ENCODE measurements at regions not wholly inside any gene's neighbourhood (a gene's known extent, or its start where the extent isn't known, plus 50 kb on each side); places are given as distances from the start of the nearest gene placed in this dataset.

GRCh38 chr5:29780401-29780800 is 1413.1 kb upstream of the CDH6 start:
- H3K79me2 ChIP-seq (ENCODE audit: insufficient read depth, low read depth, low read length): no peaks in the 10 kb centered on the region
- H3K4me2 ChIP-seq (ENCODE audit: low read length): no peak overlapping the region
- intact Hi-C loops (cut with micrococcal nuclease; ENCODE audit: unreplicated experiment): no loop called here
- H3K27ac ChIP-seq (ENCODE audit: low read depth, low read length, poor library complexity, severe bottlenecking): no peak overlapping the region
- H3K4me3 ChIP-seq (ENCODE audit: low read depth, low read length, poor library complexity, severe bottlenecking): no peak overlapping the region
- TF ChIP-seq CTCF (conservative IDR thresholded peaks at IDR 0.05; ENCODE audit: low read length) (no peak), EZH2phosphoT487 (IDR thresholded peaks at IDR 0.05; ENCODE audit: borderline replicate concordance, low read depth, low read length) (no peak)
- no peaks in the 10 kb centered on the region for H3K4me1 ChIP-seq (ENCODE audit: insufficient read depth, low read length, poor library complexity, severe bottlenecking)
- H3K9me2 ChIP-seq (ENCODE audit: insufficient read depth, low read length): no peaks in the 10 kb centered on the region
- DNase-seq (ENCODE audit: low spot score): no peak
- H4K20me1 ChIP-seq (ENCODE audit: insufficient read depth, low read length): no peaks in the 10 kb centered on the region
- no peaks in the 10 kb centered on the region for H3K9me3 ChIP-seq (ENCODE audit: low read length)
- CTCF ChIA-PET (ENCODE audit: unreplicated experiment): no interaction called here
- H3K36me3 ChIP-seq (ENCODE audit: insufficient read depth, low read length): no peaks in the 10 kb centered on the region
- H2AFZ ChIP-seq (ENCODE audit: low read length): no peak overlapping the region
- POLR2A ChIA-PET: no interaction called here
- BruUV-seq (replicated peaks): no TSS peak

GRCh38 chr5:29779141-29779540 is 1414.3 kb upstream of the CDH6 start:
- BruUV-seq (replicated peaks): no TSS peak

GRCh38 chr5:29777373-29777772 is 1416.1 kb upstream of the CDH6 start:
- no peak overlapping the region for H3K4me2 ChIP-seq (ENCODE audit: low read length)
- ChIA-PET POLR2A (no interaction called here), CTCF (ENCODE audit: unreplicated experiment) (no interaction called here)

More at GRCh38 chr5:29779141-29779540, 1414.3 kb upstream of the CDH6 start:
- Histone ChIP-seq H3K27ac (ENCODE audit: low read depth, low read length, poor library complexity, severe bottlenecking) (no peak overlapping the region), H3K4me3 (ENCODE audit: low read depth, low read length, poor library complexity, severe bottlenecking) (no peak overlapping the region), H3K4me2 (ENCODE audit: low read length) (no peak overlapping the region), H3K9me3 (ENCODE audit: low read length) (no peaks in the 10 kb centered on the region), H3K9me2 (ENCODE audit: insufficient read depth, low read length) (no peaks in the 10 kb centered on the region), H3K4me1 (ENCODE audit: insufficient read depth, low read length, poor library complexity, severe bottlenecking) (no peaks in the 10 kb centered on the region), H4K20me1 (ENCODE audit: insufficient read depth, low read length) (no peaks in the 10 kb centered on the region), H2AFZ (ENCODE audit: low read length) (no peak overlapping the region), H3K36me3 (ENCODE audit: insufficient read depth, low read length) (no peaks in the 10 kb centered on the region), H3K79me2 (ENCODE audit: insufficient read depth, low read depth, low read length) (no peaks in the 10 kb centered on the region)
- CTCF ChIA-PET (ENCODE audit: unreplicated experiment): no interaction called here
- intact Hi-C loops (cut with micrococcal nuclease; ENCODE audit: unreplicated experiment): no loop called here
- POLR2A ChIA-PET: no interaction called here
- DNase-seq (ENCODE audit: low spot score): no peak
- TF ChIP-seq CTCF (conservative IDR thresholded peaks at IDR 0.05; ENCODE audit: low read length) (no peak), EZH2phosphoT487 (IDR thresholded peaks at IDR 0.05; ENCODE audit: borderline replicate concordance, low read depth, low read length) (no peak)

More at GRCh38 chr5:29777373-29777772, 1416.1 kb upstream of the CDH6 start:
- no peaks in the 10 kb centered on the region for H3K4me1 ChIP-seq (ENCODE audit: insufficient read depth, low read length, poor library complexity, severe bottlenecking)
- no TSS peak for BruUV-seq (replicated peaks)
- no peaks in the 10 kb centered on the region for H3K9me2 ChIP-seq (ENCODE audit: insufficient read depth, low read length)
- no peak overlapping the region for H2AFZ ChIP-seq (ENCODE audit: low read length)
- intact Hi-C loops (cut with micrococcal nuclease; ENCODE audit: unreplicated experiment): no loop called here
- H3K4me3 ChIP-seq (ENCODE audit: low read depth, low read length, poor library complexity, severe bottlenecking): no peak overlapping the region
- no peaks in the 10 kb centered on the region for H3K79me2 ChIP-seq (ENCODE audit: insufficient read depth, low read depth, low read length)
- DNase-seq (ENCODE audit: low spot score): no peak
- H3K27ac ChIP-seq (ENCODE audit: low read depth, low read length, poor library complexity, severe bottlenecking): no peak overlapping the region
- H3K36me3 ChIP-seq (ENCODE audit: insufficient read depth, low read length): no peaks in the 10 kb centered on the region
- no peaks in the 10 kb centered on the region for H3K9me3 ChIP-seq (ENCODE audit: low read length)
- TF ChIP-seq CTCF (conservative IDR thresholded peaks at IDR 0.05; ENCODE audit: low read length) (no peak), EZH2phosphoT487 (IDR thresholded peaks at IDR 0.05; ENCODE audit: borderline replicate concordance, low read depth, low read length) (no peak)
- no peaks in the 10 kb centered on the region for H4K20me1 ChIP-seq (ENCODE audit: insufficient read depth, low read length)

Data from OCI-LY7 (cell line).